SK-N-SH (cell line): ENCODE measurements at regions not wholly inside any gene's neighbourhood (a gene's known extent, or its start where the extent isn't known, plus 50 kb on each side); places are given as distances from the start of the nearest gene placed in this dataset.

Source experiments
- CTCF ChIA-PET: fragments of 300-600, 350-600 bp; formaldehyde crosslinking; extraction: SDS; loops from one replicate; lab custom pipeline; 2021; lab: Yijun Ruan, JAX
- POLR2A ChIA-PET: fragments of 350-600 bp; sonication (Branson Sonifier 250); formaldehyde crosslinking; extraction: SDS; loops from one replicate; lab custom pipeline; 2020; ENCODE audit warnings: antibody characterized with exemption, inconsistent platforms; lab: Yijun Ruan, JAX
- DNase-seq: peaks from one replicate; pipeline ENCODE4 v3.0.0; 2012
- H2AFZ ChIP-seq: fragments of 200-600 bp; sonication (generic); 2 replicates; pipeline ENCODE4 v1.8.1; 2016; ENCODE audit warnings: antibody characterized with exemption, mild to moderate bottlenecking, low read depth
- H3F3A ChIP-seq: fragments of 200-600 bp; sonication (generic); replicated peaks from 2 replicates; pipeline ENCODE3; 2016; ENCODE audit warnings: antibody characterized with exemption, mild to moderate bottlenecking; ENCODE audit not compliant: insufficient read depth
- H3K27ac ChIP-seq, 2 experiments: fragments of 200-500 bp in 1 of 2; fragments of 200-600 bp in 1 of 2; sonication (Bioruptor generic) in 1 of 2; sonication (generic), shearing (Covaris generic) in 1 of 2; 2 replicates each; pipeline versions ENCODE4 v1.5.1 to v1.6.1; 2014 to 2016; ENCODE audit warnings: low read depth in 2 of 2, inconsistent platforms in 1 of 2, low read length in 1 of 2, mild to moderate bottlenecking in 1 of 2, mixed read lengths in 1 of 2
- H3K27me3 ChIP-seq: fragments of 200-600 bp; sonication (generic), shearing (Covaris generic); 2 replicates; pipeline ENCODE4 v1.6.1; 2016; ENCODE audit warnings: mixed run types; ENCODE audit not compliant: insufficient read depth
- H3K36me3 ChIP-seq, 2 experiments: fragments of 200-500 bp in 1 of 2; fragments of 200-600 bp in 1 of 2; sonication (Bioruptor generic) in 1 of 2; sonication (generic) in 1 of 2; replicated peaks in 1 of 2; 2 replicates each; pipeline versions ENCODE3 to v1.5.1; 2014 to 2016; ENCODE audit warnings: low read length in 1 of 2, mild to moderate bottlenecking in 1 of 2; ENCODE audit not compliant: insufficient read depth in 2 of 2, control insufficient read depth in 1 of 2
- H3K4me1 ChIP-seq, 2 experiments: fragments of 200-500 bp in 1 of 2; fragments of 200-600 bp in 1 of 2; sonication (Bioruptor generic) in 1 of 2; sonication (generic), shearing (Covaris generic) in 1 of 2; 2 replicates each; pipeline versions ENCODE4 v1.5.1 to v1.6.1; 2014 to 2016; ENCODE audit warnings: low read depth in 1 of 2, low read length in 1 of 2, mixed run types in 1 of 2; ENCODE audit not compliant: insufficient read depth in 2 of 2, control insufficient read depth in 1 of 2
- H3K4me2 ChIP-seq: fragments of 200-600 bp; sonication (generic), shearing (Covaris generic); 2 replicates; pipeline ENCODE4 v1.6.1; 2017; ENCODE audit warnings: mixed run types
- H3K4me3 ChIP-seq, 2 experiments: fragments of 200-500 bp in 1 of 2; fragments of 200-600 bp in 1 of 2; sonication (Bioruptor generic) in 1 of 2; sonication (generic), shearing (Covaris generic) in 1 of 2; 2 replicates each; pipeline versions ENCODE4 v1.5.1 to v1.8.1; 2014 to 2016; ENCODE audit warnings: low read depth in 2 of 2, inconsistent platforms in 1 of 2, low read length in 1 of 2, mild to moderate bottlenecking in 1 of 2, mixed read lengths in 1 of 2, moderate library complexity in 1 of 2
- H3K79me2 ChIP-seq: fragments of 200-600 bp; sonication (generic); 2 replicates; pipeline ENCODE4 v1.8.1; 2017; ENCODE audit warnings: mild to moderate bottlenecking; ENCODE audit not compliant: insufficient read depth
- H3K9ac ChIP-seq: fragments of 200-600 bp; sonication (generic); 2 replicates; pipeline ENCODE4 v1.6.1; 2017; ENCODE audit warnings: mixed run types
- H3K9me2 ChIP-seq: fragments of 200-600 bp; sonication (generic); 2 replicates; pipeline ENCODE4 v1.6.1; 2017; ENCODE audit warnings: mixed run types
- H3K9me3 ChIP-seq: fragments of 200-600 bp; sonication (generic); 2 replicates; pipeline ENCODE4 v1.6.1; 2017; ENCODE audit warnings: mixed run types, mild to moderate bottlenecking, moderate library complexity
- H4K20me1 ChIP-seq: fragments of 200-600 bp; sonication (generic); 2 replicates; pipeline ENCODE4 v1.6.1; 2017; ENCODE audit warnings: mild to moderate bottlenecking, mixed run types; ENCODE audit not compliant: insufficient read depth
- CHD2 ChIP-seq: fragments of 150-350 bp; IDR thresholded peaks from 2 replicates; pipeline ENCODE4 v1.6.1; 2018; ENCODE audit warnings: low read length; ENCODE audit not compliant: partially characterized antibody
- EP300 ChIP-seq, 2 experiments: IDR thresholded peaks; 2 replicates each; pipeline versions ENCODE4 v1.4.0 to v1.6.1; 2012; ENCODE audit warnings: borderline replicate concordance in 1 of 2, low read depth in 1 of 2, low read length in 1 of 2
- FOSL2 ChIP-seq: IDR thresholded peaks from 2 replicates; pipeline ENCODE4 v1.4.0; 2012; ENCODE audit warnings: low read depth, mild to moderate bottlenecking, moderate library complexity, borderline replicate concordance
- FOXJ3 ChIP-seq: sonication (generic); formaldehyde crosslinking; IDR thresholded peaks from 2 replicates; pipeline ENCODE4 v1.5.1; 2020; ENCODE audit warnings: mild to moderate bottlenecking, missing genetic modification reagents
- FOXM1 ChIP-seq: IDR thresholded peaks from 2 replicates; pipeline ENCODE4 v1.4.0; 2012; ENCODE audit warnings: low read depth, mild to moderate bottlenecking
- GABPA ChIP-seq: IDR thresholded peaks from 2 replicates; pipeline ENCODE4 v1.4.0; 2012; ENCODE audit warnings: low read depth, mild to moderate bottlenecking
- GATA2 ChIP-seq: sonication (generic); formaldehyde crosslinking; IDR thresholded peaks from 2 replicates; pipeline ENCODE4 v1.5.0; 2020; ENCODE audit warnings: mild to moderate bottlenecking, missing genetic modification reagents
- MAX ChIP-seq: IDR thresholded peaks from 2 replicates; pipeline ENCODE4 v1.4.0; 2012; ENCODE audit warnings: low read depth
- MEF2A ChIP-seq: IDR thresholded peaks from 2 replicates; pipeline ENCODE4 v1.4.0; 2012; ENCODE audit warnings: low read depth, borderline replicate concordance
- NFIC ChIP-seq: IDR thresholded peaks from 2 replicates; pipeline ENCODE4 v1.4.0; 2012; ENCODE audit warnings: borderline replicate concordance
- POLR2AphosphoS5 ChIP-seq: IDR thresholded peaks from 2 replicates; pipeline ENCODE4 v1.6.1; 2012; ENCODE audit warnings: low read depth, low read length
- RAD21 ChIP-seq: IDR thresholded peaks from 2 replicates; pipeline ENCODE4 v1.6.1; 2012; ENCODE audit warnings: mild to moderate bottlenecking, low read length
- RFX5 ChIP-seq: IDR thresholded peaks from 2 replicates; pipeline ENCODE4 v1.6.1; 2012; ENCODE audit warnings: mild to moderate bottlenecking, improper control_type of control experiment, low read length
- RXRA ChIP-seq: IDR thresholded peaks from 2 replicates; pipeline ENCODE4 v1.4.0; 2012; ENCODE audit warnings: low read depth, mild to moderate bottlenecking, borderline replicate concordance
- YY1 ChIP-seq: IDR thresholded peaks from 2 replicates; pipeline ENCODE4 v1.4.0; 2012; ENCODE audit warnings: low read depth, mild to moderate bottlenecking
- WGBS: methylation state at CpG from one replicate; pipeline ENCODE4 v1.1.6; 2017; ENCODE audit warnings: low lambda C conversion rate; 5-methylcytosine and 5-hydroxymethylcytosine counted together
- TF ChIP-seq, protein P1 (sequence below): IDR thresholded peaks from 2 replicates; pipeline ENCODE4 v1.6.1; 2012; ENCODE audit warnings: mild to moderate bottlenecking, low read depth, low read length, moderate library complexity
- TF ChIP-seq, protein P2 (sequence below): IDR thresholded peaks from 2 replicates; pipeline ENCODE4; 2012
- TF ChIP-seq, protein P3 (sequence below): fragments of 150-350 bp; IDR thresholded peaks from 2 replicates; pipeline ENCODE4 v1.6.1; 2016; ENCODE audit warnings: mild to moderate bottlenecking, low read depth, low read length

DNA sequence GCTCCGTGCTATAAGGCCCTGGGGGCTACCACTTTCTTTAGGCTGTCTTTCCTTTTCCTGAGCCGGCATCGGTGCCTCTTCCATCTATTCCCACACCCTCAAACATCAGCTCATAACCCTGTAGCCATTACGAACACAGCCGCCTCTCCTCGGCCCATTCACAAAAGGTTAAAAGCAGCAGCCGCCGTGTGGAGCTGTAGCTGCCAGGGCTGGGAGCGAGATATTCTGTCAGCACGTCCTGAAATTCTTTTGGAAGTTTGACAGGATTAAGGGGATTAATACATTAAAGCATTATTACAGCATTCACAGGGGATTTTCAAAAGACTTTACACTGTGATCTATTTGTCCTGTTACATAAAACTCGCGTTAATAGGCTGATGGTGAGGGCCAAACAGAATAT, 428.2 kb downstream of the CDK5RAP2 start (continued):
- TF ChIP-seq, protein P1, sequence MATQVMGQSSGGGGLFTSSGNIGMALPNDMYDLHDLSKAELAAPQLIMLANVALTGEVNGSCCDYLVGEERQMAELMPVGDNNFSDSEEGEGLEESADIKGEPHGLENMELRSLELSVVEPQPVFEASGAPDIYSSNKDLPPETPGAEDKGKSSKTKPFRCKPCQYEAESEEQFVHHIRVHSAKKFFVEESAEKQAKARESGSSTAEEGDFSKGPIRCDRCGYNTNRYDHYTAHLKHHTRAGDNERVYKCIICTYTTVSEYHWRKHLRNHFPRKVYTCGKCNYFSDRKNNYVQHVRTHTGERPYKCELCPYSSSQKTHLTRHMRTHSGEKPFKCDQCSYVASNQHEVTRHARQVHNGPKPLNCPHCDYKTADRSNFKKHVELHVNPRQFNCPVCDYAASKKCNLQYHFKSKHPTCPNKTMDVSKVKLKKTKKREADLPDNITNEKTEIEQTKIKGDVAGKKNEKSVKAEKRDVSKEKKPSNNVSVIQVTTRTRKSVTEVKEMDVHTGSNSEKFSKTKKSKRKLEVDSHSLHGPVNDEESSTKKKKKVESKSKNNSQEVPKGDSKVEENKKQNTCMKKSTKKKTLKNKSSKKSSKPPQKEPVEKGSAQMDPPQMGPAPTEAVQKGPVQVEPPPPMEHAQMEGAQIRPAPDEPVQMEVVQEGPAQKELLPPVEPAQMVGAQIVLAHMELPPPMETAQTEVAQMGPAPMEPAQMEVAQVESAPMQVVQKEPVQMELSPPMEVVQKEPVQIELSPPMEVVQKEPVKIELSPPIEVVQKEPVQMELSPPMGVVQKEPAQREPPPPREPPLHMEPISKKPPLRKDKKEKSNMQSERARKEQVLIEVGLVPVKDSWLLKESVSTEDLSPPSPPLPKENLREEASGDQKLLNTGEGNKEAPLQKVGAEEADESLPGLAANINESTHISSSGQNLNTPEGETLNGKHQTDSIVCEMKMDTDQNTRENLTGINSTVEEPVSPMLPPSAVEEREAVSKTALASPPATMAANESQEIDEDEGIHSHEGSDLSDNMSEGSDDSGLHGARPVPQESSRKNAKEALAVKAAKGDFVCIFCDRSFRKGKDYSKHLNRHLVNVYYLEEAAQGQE: no peak
- no peak for TF ChIP-seq MEF2A
- TF ChIP-seq, protein P2, sequence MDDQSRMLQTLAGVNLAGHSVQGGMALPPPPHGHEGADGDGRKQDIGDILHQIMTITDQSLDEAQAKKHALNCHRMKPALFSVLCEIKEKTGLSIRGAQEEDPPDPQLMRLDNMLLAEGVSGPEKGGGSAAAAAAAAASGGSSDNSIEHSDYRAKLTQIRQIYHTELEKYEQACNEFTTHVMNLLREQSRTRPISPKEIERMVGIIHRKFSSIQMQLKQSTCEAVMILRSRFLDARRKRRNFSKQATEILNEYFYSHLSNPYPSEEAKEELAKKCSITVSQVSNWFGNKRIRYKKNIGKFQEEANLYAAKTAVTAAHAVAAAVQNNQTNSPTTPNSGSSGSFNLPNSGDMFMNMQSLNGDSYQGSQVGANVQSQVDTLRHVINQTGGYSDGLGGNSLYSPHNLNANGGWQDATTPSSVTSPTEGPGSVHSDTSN: no peak

- POLR2A ChIA-PET: no interaction called here
- H3K36me3 ChIP-seq: no peaks in the 10 kb centered on the region
- no peaks in the 10 kb centered on the region for H3K9me3 ChIP-seq
- DNase-seq: no peak
- no peak overlapping the region for H3K4me3 ChIP-seq
- no peaks in the 10 kb centered on the region for H3K79me2 ChIP-seq
- H3K4me1 ChIP-seq: peaks cover 0 to 15% of the 10 kb centered on the region in 2 experiments; a peak in 2 of 4 replicates
- no peak overlapping the region for H3K9ac ChIP-seq
- no peak for TF ChIP-seq FOSL2
- TF ChIP-seq, protein P3, sequence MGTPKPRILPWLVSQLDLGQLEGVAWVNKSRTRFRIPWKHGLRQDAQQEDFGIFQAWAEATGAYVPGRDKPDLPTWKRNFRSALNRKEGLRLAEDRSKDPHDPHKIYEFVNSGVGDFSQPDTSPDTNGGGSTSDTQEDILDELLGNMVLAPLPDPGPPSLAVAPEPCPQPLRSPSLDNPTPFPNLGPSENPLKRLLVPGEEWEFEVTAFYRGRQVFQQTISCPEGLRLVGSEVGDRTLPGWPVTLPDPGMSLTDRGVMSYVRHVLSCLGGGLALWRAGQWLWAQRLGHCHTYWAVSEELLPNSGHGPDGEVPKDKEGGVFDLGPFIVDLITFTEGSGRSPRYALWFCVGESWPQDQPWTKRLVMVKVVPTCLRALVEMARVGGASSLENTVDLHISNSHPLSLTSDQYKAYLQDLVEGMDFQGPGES: no peak
- no peaks in the 10 kb centered on the region for H3K9me2 ChIP-seq
- no peaks in the 10 kb centered on the region for H4K20me1 ChIP-seq
- H3F3A ChIP-seq: no peaks in the 10 kb centered on the region
- no peak overlapping the region for H2AFZ ChIP-seq
- WGBS: 39% methylated on average over 3 of the region's 3 CpGs
- no peak overlapping the region for H3K4me2 ChIP-seq
- CTCF ChIA-PET: no interaction called here
- no peaks in the 10 kb centered on the region for H3K27me3 ChIP-seq
- H3K27ac ChIP-seq: peak overlapping the region in 1 of 2 experiments; percentile 87; a peak in 2 of 4 replicates
Observed at GRCh38 chr9:120151149-120151548, 428.8 kb downstream of the CDK5RAP2 start.

GRCh38 chr9:120138955-120139354, 441.0 kb downstream of the CDK5RAP2 start:
- ChIA-PET CTCF (no interaction called here), POLR2A (no interaction called here)
- Histone ChIP-seq H3K4me1 (no peaks in the 10 kb centered on the region), H3K9ac (no peak overlapping the region), H3K79me2 (no peaks in the 10 kb centered on the region), H3K36me3 (no peaks in the 10 kb centered on the region), H3F3A (no peaks in the 10 kb centered on the region), H3K27me3 (no peaks in the 10 kb centered on the region), H4K20me1 (no peaks in the 10 kb centered on the region), H3K4me2 (no peak overlapping the region), H3K9me3 (no peaks in the 10 kb centered on the region), H3K27ac (no peak overlapping the region), H3K4me3 (no peak overlapping the region), H3K9me2 (no peaks in the 10 kb centered on the region), H2AFZ (no peak overlapping the region)
- DNase-seq: no peak
- WGBS: 26% methylated on average over 1 of the region's 1 CpG
- TF ChIP-seq GABPA (no peak), EP300 (IDR thresholded peaks at IDR 0.05; ENCODE audit: borderline replicate concordance in 1 of 2, low read depth in 1 of 2, low read length in 1 of 2) (no peak), RFX5 (no peak), FOXM1 (no peak), FOSL2 (no peak), POLR2AphosphoS5 (no peak), CHD2 (no peak), YY1 (no peak), MEF2A (no peak), MAX (no peak), GATA2 (no peak), RXRA (no peak), NFIC (no peak), RAD21 (no peak), FOXJ3 (no peak)
- TF ChIP-seq, protein P3: no peak
